Gastrocnemius medialis (tissue), 4 donors: ENCODE measurements at regions not wholly inside any gene's neighbourhood (a gene's known extent, or its start where the extent isn't known, plus 50 kb on each side); places are given as distances from the start of the nearest gene placed in this dataset.
"Not testable (repeated sequence)": the region's sequence is repeated elsewhere in the genome, so short reads cannot be mapped to it uniquely, and the experiment has no call there.

ENCODE experiments used
- ATAC-seq, 2 donors: fragments of 150-250 bp; one replicate each; pipeline ENCODE4 v1.9.1; 2016
- DNase-seq, 2 donors: peaks; one replicate each; pipeline ENCODE4 v3.0.0-alpha.2; 2019
- H3K27ac ChIP-seq, 4 donors: fragments of 200-600 bp; sonication (generic); 1 replicate in 1 of 4; 2 replicates in 3 of 4; pipeline ENCODE4 v1.5.1; 2016 to 2018; ENCODE audit warnings: mild to moderate bottlenecking in 2 of 4, moderate library complexity in 1 of 4
- H3K27me3 ChIP-seq, 3 donors: fragments of 200-600 bp; sonication (generic) in 2 of 3; 1 replicate in 1 of 3; 2 replicates in 2 of 3; pipeline versions ENCODE4 v1.5.1 to v1.6.0; 2016 to 2019; ENCODE audit warnings: mild to moderate bottlenecking in 1 of 3, moderate library complexity in 1 of 3
- H3K36me3 ChIP-seq, 2 donors: fragments of 200-600 bp; sonication (generic) in 1 of 2; one replicate each; pipeline ENCODE4 v1.5.1; 2017 to 2018
- H3K4me1 ChIP-seq, 2 donors: fragments of 200-600 bp; sonication (generic) in 1 of 2; one replicate each; pipeline ENCODE4 v1.5.1; 2016 to 2017; ENCODE audit warnings: mild to moderate bottlenecking in 2 of 2
- H3K4me3 ChIP-seq, 4 donors: fragments of 200-600 bp; sonication (generic) in 3 of 4; 1 replicate in 1 of 4; 2 replicates in 3 of 4; pipeline ENCODE4 v1.5.1; 2016 to 2019; ENCODE audit warnings: mild to moderate bottlenecking in 2 of 4
- H3K9me3 ChIP-seq, 3 donors: fragments of 200-600 bp; sonication (generic) in 2 of 3; 1 replicate in 1 of 3; 2 replicates in 2 of 3; pipeline ENCODE4 v1.5.1; 2016 to 2019
- POLR2A ChIP-seq, 2 donors: fragments of 450-650 bp; IDR thresholded peaks; one replicate each; pipeline ENCODE4 v1.6.1; 2017; ENCODE audit warnings: antibody characterized with exemption in 2 of 2, mild to moderate bottlenecking in 2 of 2, moderate library complexity in 2 of 2
- in situ Hi-C, 4 donors: fragments of 200-750 bp; cut with MboI; loops; one replicate each; pipeline versions ENCODE4 v1.15.0 to v1.8.0; 2017; ENCODE audit warnings: low sequenced_read_pairs in 4 of 4
- intact Hi-C: fragments of 100-400 bp; cut with DNase I; formaldehyde crosslinking; loops from one replicate; pipeline ENCODE4 v1.15.1; 2023; ENCODE audit warnings: low total_unique reads
- TF ChIP-seq, protein P1 (sequence below), 5 experiments: fragments of 450-650 bp in 3 of 5; fragments of 200-600 bp in 2 of 5; sonication (generic) in 2 of 5; IDR thresholded peaks in 4 of 5; conservative IDR thresholded peaks in 1 of 5; 1 replicate in 4 of 5; 2 replicates in 1 of 5; pipeline ENCODE4 v1.5.1; 2016 to 2019; ENCODE audit warnings: antibody characterized with exemption in 5 of 5, mild to moderate bottlenecking in 3 of 5, moderate library complexity in 3 of 5

DNA sequence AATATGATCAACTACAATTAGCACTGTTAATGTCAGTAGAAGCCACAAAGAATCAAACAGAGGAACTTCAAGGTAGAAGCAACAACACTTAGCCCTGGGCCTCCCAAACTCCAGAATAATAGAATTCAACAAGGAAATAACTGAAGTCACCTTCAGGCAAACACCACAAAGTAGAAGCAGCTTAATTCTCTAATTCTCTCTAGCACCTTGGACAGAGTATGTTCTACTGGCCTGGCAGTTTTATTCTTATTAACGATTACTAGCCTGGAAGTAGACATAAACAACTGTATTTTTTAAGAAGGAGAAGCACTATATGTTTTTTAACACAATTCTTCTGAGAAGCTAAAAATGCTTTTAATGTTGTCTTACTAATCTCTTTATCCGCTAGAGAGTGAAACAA lies 911.9 kb downstream of the DTWD2 start:
- Histone ChIP-seq H3K27ac (no peak overlapping the region), H3K27me3 (no peaks in the 10 kb centered on the region), H3K9me3 (no peaks in the 10 kb centered on the region), H3K36me3 (no peaks in the 10 kb centered on the region), H3K4me1 (no peaks in the 10 kb centered on the region), H3K4me3 (no peak overlapping the region)
- no peak for TF ChIP-seq POLR2A (IDR thresholded peaks at IDR 0.05)
- TF ChIP-seq, protein P1, sequence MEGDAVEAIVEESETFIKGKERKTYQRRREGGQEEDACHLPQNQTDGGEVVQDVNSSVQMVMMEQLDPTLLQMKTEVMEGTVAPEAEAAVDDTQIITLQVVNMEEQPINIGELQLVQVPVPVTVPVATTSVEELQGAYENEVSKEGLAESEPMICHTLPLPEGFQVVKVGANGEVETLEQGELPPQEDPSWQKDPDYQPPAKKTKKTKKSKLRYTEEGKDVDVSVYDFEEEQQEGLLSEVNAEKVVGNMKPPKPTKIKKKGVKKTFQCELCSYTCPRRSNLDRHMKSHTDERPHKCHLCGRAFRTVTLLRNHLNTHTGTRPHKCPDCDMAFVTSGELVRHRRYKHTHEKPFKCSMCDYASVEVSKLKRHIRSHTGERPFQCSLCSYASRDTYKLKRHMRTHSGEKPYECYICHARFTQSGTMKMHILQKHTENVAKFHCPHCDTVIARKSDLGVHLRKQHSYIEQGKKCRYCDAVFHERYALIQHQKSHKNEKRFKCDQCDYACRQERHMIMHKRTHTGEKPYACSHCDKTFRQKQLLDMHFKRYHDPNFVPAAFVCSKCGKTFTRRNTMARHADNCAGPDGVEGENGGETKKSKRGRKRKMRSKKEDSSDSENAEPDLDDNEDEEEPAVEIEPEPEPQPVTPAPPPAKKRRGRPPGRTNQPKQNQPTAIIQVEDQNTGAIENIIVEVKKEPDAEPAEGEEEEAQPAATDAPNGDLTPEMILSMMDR (IDR thresholded peaks at IDR 0.05 in 4 of 5, conservative IDR thresholded peaks at IDR 0.05 in 1 of 5) = no peak
- DNase-seq (no peak), ATAC-seq (no peak)
- intact Hi-C loops (no loop called here), in situ Hi-C loops (no loop called here)

DNA sequence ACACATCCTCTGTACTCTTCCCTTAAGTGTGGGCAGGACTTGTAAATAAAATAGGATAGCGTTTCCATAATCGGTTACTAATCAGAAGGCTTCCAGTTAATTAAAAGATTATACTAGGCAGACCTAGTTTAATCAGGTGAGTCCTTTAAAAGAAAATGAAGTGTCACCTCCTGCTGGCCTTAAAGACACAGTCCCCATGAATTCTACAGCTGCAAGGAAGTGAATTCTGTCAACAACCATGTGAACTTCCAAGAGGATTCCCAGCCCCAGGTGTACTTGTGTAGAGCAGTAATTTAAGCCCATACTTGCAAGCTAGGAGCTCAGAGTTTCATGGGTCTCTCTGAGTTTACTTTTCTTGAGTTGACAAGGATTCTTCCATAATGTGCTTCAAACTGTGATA lies 918.3 kb downstream of the DTWD2 start:
- H3K4me1 ChIP-seq = no peaks in the 10 kb centered on the region
- no peaks in the 10 kb centered on the region for H3K36me3 ChIP-seq
- intact Hi-C loops = no loop called here
- in situ Hi-C loops = no loop called here
- H3K9me3 ChIP-seq = no peaks in the 10 kb centered on the region
- H3K27me3 ChIP-seq = no peaks in the 10 kb centered on the region
- ATAC-seq (no peak), DNase-seq (no peak)
- no peak overlapping the region for H3K27ac ChIP-seq
- H3K4me3 ChIP-seq = no peak overlapping the region
- TF ChIP-seq POLR2A (IDR thresholded peaks at IDR 0.05) = no peak
- TF ChIP-seq, protein P1 (IDR thresholded peaks at IDR 0.05 in 4 of 5, conservative IDR thresholded peaks at IDR 0.05 in 1 of 5) = no peak

DNA sequence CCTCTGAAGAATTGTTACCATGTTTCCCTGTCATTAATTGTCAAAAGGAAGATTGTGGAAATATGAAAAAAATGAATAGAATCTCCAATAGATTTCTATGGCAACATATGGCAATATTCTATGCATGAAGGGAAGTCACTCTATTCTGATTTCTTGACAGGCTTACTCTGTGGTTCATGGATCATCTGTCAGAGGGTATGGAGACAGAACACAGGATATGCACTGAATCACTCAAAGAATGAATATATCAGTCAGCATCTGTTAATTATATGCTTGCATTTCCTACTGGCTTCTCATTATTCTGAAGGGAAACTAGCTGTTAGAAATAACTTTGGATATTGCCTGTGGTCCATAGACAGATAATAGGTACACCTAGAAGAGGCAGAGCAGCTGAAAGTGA lies 918.9 kb downstream of the DTWD2 start:
- in situ Hi-C loops (no loop called here), intact Hi-C loops (no loop called here)
- DNase-seq (no peak), ATAC-seq (no peak)
- Histone ChIP-seq H3K27ac (no peak overlapping the region), H3K36me3 (no peaks in the 10 kb centered on the region), H3K27me3 (no peaks in the 10 kb centered on the region), H3K4me1 (no peaks in the 10 kb centered on the region), H3K4me3 (no peak overlapping the region), H3K9me3 (no peaks in the 10 kb centered on the region)
- TF ChIP-seq POLR2A (IDR thresholded peaks at IDR 0.05) = no peak
- TF ChIP-seq, protein P1 (IDR thresholded peaks at IDR 0.05 in 4 of 5, conservative IDR thresholded peaks at IDR 0.05 in 1 of 5) = no peak

DNA sequence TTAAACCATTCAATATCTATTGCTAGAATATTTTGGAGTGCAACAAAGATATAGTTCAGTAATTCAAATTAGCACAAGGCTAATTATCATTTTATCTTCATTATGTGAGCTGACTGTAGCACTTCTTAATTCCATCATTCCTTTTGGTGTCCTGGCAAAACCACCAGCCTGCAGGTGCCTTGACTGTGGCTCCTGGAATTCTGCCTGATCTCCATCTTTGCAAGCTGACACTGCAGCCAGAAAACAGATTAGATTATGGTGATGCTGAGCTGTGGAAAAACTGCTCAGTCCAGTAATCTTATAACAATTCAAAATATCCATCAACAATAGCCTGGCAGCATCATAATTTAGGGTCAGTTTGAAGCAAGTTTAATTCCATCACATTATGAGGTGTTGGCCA lies 919.5 kb downstream of the DTWD2 start:
- no peak for DNase-seq
- Histone ChIP-seq H3K9me3 (no peaks in the 10 kb centered on the region), H3K36me3 (no peaks in the 10 kb centered on the region), H3K4me3 (no peak overlapping the region), H3K4me1 (no peaks in the 10 kb centered on the region), H3K27ac (no peak overlapping the region), H3K27me3 (no peaks in the 10 kb centered on the region)
- in situ Hi-C loops (no loop called here), intact Hi-C loops (no loop called here)
- no peak for ATAC-seq
- TF ChIP-seq POLR2A (IDR thresholded peaks at IDR 0.05) = no peak
- TF ChIP-seq, protein P1 (IDR thresholded peaks at IDR 0.05 in 4 of 5, conservative IDR thresholded peaks at IDR 0.05 in 1 of 5) = no peak

DNA sequence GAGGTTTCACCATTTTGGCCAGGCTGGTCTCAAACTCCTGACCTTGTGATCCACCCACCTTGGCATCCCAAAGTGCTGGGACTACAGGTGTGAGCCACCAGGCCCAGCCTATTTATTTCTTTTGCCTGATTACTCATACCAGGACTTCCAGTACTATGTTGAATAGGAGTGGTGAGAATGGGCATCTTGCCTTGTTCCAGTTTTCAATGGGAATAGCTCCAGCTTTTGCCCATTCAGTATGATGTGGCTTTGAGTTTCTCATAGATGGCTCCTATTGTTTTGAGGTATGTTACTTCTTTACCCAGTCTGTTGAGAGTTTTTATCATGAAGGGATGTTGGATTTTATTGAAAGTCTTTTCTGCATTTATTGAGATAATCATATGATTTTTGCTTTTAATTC lies 924.5 kb downstream of the DTWD2 start:
- H3K27me3 ChIP-seq, H3K4me1 ChIP-seq, H3K4me3 ChIP-seq, H3K36me3 ChIP-seq, in situ Hi-C loops, intact Hi-C loops, ATAC-seq, H3K27ac ChIP-seq, DNase-seq, H3K9me3 ChIP-seq: not testable (repeated sequence)
